Iris pigment epithelial cell (primary cell): ENCODE measurements at regions not wholly inside any gene's neighbourhood (a gene's known extent, or its start where the extent isn't known, plus 50 kb on each side); places are given as distances from the start of the nearest gene placed in this dataset.
A peak's percentile ranks its signal among the peaks of the same experiment; 100 is the strongest.
"Not testable (repeated sequence)": the region's sequence is repeated elsewhere in the genome, so short reads cannot be mapped to it uniquely, and the experiment has no call there.

Source experiments
- DNase-seq: peaks from one replicate; pipeline ENCODE4 v3.0.0-alpha.2; 2011; ENCODE audit warnings: low read depth

- no peak for DNase-seq
Measured at GRCh38 chr3:189375532-189375931, 203.8 kb downstream of the TPRG1 start.

- DNase-seq, result no peak
Measured at GRCh38 chr3:189383630-189384029, 211.9 kb downstream of the TPRG1 start.

- not testable (repeated sequence) for DNase-seq
Measured at GRCh38 chr3:189385880-189386279, 214.1 kb downstream of the TPRG1 start.

GRCh38 chr3:189386739-189387138, 215.0 kb downstream of the TPRG1 start:
- no peak for DNase-seq

- no peak for DNase-seq
Measured at GRCh38 chr3:189389346-189389745, 217.6 kb downstream of the TPRG1 start.

GRCh38 chr3:189393598-189393997, 221.8 kb downstream of the TPRG1 start:
- DNase-seq, result peak; percentile 15

GRCh38 chr3:189394599-189395121, 222.9 kb downstream of the TPRG1 start:
- DNase-seq, result no peak

- DNase-seq, result no peak
Measured at GRCh38 chr3:189395825-189396224, 224.1 kb downstream of the TPRG1 start.

GRCh38 chr3:189398656-189399055, 226.9 kb downstream of the TPRG1 start:
- no peak for DNase-seq

- no peak for DNase-seq
Measured at GRCh38 chr3:189401196-189401595, 229.4 kb downstream of the TPRG1 start.

GRCh38 chr3:189403194-189403593, 228.0 kb upstream of the TP63 start:
- DNase-seq, result no peak

- no peak for DNase-seq
Measured at GRCh38 chr3:189404024-189404423, 227.2 kb upstream of the TP63 start.

- DNase-seq, result no peak
Measured at GRCh38 chr3:189404797-189405484, 226.2 kb upstream of the TP63 start.

GRCh38 chr3:189406148-189406547, 225.0 kb upstream of the TP63 start:
- DNase-seq, result no peak

GRCh38 chr3:189410522-189410921, 220.7 kb upstream of the TP63 start:
- DNase-seq, result no peak

- no peak for DNase-seq
Measured at GRCh38 chr3:189419038-189419437, 212.2 kb upstream of the TP63 start.

GRCh38 chr3:189419683-189420082, 211.5 kb upstream of the TP63 start:
- DNase-seq, result no peak

- no peak for DNase-seq
Measured at GRCh38 chr3:189424922-189425321, 206.3 kb upstream of the TP63 start.

- no peak for DNase-seq
Measured at GRCh38 chr3:189429019-189429418, 202.2 kb upstream of the TP63 start.

- DNase-seq, result no peak
Measured at GRCh38 chr3:189430166-189430565, 201.0 kb upstream of the TP63 start.

- DNase-seq, result not testable (repeated sequence)
Measured at GRCh38 chr3:189442257-189442656, 188.9 kb upstream of the TP63 start.

- no peak for DNase-seq
Measured at GRCh38 chr3:189446959-189447560, 184.1 kb upstream of the TP63 start.

GRCh38 chr3:189449084-189449483, 182.1 kb upstream of the TP63 start:
- no peak for DNase-seq

- DNase-seq, result no peak
Measured at GRCh38 chr3:189455009-189455408, 176.2 kb upstream of the TP63 start.
